ENCODE measurements at regions not wholly inside any gene's neighbourhood (a gene's known extent, or its start where the extent isn't known, plus 50 kb on each side); places are given as distances from the start of the nearest gene placed in this dataset.

DNA sequence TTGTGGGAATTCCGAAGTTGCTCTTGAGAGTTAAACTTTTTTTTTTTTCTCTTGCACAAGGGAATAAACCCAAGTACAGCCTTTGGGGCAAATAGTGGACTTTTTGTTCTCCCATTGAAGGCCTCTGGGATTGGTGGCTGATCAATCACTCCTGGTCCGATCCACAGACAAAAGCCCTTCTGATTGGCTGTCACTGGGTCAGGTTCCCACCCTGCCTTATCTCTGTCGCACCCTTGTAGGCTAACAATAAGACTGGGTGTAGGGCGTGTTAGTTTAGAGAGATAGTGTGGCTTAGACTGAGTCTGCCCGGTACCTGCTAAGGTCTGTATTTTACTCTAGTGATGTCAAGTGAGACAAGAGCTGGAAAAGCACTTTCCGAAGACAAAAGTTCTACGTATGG lies 380.8 kb downstream of the NDFIP2 start:
- TF ChIP-seq, protein P1, sequence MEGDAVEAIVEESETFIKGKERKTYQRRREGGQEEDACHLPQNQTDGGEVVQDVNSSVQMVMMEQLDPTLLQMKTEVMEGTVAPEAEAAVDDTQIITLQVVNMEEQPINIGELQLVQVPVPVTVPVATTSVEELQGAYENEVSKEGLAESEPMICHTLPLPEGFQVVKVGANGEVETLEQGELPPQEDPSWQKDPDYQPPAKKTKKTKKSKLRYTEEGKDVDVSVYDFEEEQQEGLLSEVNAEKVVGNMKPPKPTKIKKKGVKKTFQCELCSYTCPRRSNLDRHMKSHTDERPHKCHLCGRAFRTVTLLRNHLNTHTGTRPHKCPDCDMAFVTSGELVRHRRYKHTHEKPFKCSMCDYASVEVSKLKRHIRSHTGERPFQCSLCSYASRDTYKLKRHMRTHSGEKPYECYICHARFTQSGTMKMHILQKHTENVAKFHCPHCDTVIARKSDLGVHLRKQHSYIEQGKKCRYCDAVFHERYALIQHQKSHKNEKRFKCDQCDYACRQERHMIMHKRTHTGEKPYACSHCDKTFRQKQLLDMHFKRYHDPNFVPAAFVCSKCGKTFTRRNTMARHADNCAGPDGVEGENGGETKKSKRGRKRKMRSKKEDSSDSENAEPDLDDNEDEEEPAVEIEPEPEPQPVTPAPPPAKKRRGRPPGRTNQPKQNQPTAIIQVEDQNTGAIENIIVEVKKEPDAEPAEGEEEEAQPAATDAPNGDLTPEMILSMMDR (IDR thresholded peaks at IDR 0.05) = no peak
- no peak for TF ChIP-seq POLR2A (IDR thresholded peaks at IDR 0.05)

All from transverse colon (tissue), 3 donors.